PC-9 (cell line): ENCODE measurements at regions not wholly inside any gene's neighbourhood (a gene's known extent, or its start where the extent isn't known, plus 50 kb on each side); places are given as distances from the start of the nearest gene placed in this dataset.

Experiments
- CTCF ChIP-seq: fragments of 200-600 bp; sonication (generic); conservative IDR thresholded peaks from 2 replicates; pipeline ENCODE4 v1.6.1; 2017; ENCODE audit warnings: mixed run types, antibody characterized with exemption, mild to moderate bottlenecking, moderate library complexity
- EZH2 ChIP-seq: fragments of 200-600 bp; sonication (generic); IDR thresholded peaks from 2 replicates; pipeline ENCODE4 v1.8.0; 2017; ENCODE audit warnings: antibody characterized with exemption, low read depth

- no peak for TF ChIP-seq CTCF
- TF ChIP-seq EZH2 = no peak
Measured at GRCh38 chr7:68689087-68689433, 909.2 kb upstream of the AUTS2 start.
